ENCODE measurements at regions not wholly inside any gene's neighbourhood (a gene's known extent, or its start where the extent isn't known, plus 50 kb on each side); places are given as distances from the start of the nearest gene placed in this dataset.
A peak's percentile ranks its signal among the peaks of the same experiment; 100 is the strongest.

- no peak for DNase-seq
These were observed 58.2 kb upstream of the NAA20 start for GRCh38 chr20:19958928-19959327.

DNA sequence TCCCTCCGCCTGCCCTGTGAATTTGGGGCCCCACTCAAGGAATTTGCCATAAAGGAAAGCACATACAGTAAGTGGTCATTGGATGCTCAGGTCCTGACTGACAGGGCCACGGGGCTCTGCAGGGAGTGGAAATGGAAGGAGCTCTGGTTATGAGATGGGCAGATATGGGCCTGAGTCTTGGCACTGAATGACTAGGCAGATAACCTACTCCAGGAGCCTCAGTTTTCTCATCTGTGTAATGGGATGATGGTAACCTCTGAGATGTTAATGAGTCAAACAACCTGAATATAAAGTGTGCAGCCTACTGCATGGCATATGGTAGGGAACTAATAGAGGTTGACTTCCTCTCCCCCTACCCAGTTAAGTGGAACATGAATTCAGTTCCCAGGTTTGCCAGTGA lies 56.4 kb upstream of the NAA20 start:
- DNase-seq: no peak

DNA sequence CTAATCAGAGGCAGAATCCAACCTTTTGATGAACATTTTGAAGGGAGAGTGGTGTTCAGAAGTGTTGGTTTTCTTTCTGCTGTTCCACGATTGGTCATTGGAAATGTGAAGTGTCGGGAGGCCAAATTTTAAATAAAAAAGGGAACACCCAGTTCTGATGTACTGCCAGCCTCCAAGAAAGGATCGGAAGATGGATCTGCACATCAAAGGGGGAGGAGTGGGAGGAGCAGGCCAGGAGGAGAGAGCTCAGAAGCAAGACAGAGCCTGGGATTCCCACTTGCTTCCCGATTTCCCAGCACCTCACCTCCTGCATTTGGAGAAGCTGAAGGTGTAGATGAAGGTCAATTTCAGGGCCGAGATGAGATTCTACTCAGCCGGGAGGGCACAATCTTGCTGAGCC lies 55.9 kb upstream of the NAA20 start:
- no peak for DNase-seq

DNA sequence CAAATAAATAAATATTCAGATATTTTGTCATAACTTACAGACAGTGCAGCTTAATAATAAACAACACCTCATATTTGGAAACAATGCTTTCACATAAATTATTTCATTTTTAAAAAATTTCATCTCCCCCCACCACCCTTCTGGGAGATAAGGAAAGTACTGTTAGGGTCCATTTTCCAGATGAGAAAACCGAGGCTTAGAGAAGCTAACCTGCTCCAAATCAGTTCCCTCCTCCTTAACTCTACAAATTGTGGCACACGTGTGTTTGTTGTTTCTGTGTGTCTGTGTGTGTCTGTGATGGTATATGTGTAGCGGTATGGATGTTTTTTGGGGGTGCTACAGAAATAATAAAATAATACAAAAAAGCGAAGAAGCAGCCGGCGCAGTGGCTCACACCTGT lies 54.2 kb upstream of the NAA20 start:
- no peak for DNase-seq

DNA sequence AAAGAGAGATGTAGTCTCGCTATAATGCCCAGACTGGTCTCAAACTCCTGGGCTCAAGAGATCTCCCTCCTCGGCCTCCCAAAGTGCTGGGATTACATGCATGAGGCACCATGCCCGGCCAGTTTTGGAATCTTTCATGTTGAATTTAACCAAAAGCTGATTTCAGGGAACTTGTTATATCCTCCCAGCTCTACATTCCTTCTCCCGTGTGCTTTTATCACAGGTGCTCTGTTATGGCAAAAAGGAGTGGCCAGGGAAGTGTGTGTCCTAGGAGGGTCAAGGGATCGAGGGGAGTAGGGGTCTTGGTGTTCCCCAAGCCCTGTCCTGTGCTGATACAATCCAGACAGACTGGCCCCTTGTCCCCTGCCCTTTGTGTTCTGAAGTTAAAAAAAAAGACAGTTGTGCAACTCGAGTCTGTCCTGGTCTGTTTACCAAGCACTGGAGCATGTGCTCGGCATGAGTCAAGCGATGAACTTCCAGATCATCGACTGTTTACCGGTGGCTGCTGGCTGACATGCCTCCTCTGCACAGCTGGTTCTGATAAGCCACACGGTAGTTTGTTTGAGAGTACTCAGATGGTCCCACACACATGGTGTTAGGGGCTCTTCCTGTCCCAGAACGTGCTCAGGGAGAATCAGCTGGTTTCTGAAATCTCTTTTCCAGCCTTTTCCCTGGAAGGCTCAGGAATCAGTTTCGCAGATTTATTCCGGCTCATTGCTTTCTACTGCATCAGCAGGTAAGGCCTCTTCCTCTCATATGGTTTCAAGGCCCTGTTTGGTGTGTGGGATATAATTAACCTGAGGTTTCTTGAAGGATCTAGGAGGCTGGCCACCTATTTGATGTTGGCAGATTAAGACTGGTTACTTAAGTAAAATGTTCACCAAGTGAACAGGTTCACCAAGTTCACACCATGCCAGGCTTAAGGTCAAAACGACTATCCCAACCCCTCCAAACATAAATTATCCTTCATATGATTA lies 52.6 kb upstream of the NAA20 start:
- DNase-seq: peak; percentile 84

- no peak for DNase-seq
These were observed 50.3 kb upstream of the NAA20 start for GRCh38 chr20:19966840-19967239.

Measured in kidney glomerular epithelial cell (primary cell).